HK-2 (cell line): ENCODE measurements at regions not wholly inside any gene's neighbourhood (a gene's known extent, or its start where the extent isn't known, plus 50 kb on each side); places are given as distances from the start of the nearest gene placed in this dataset.
"Not testable (repeated sequence)": the region's sequence is repeated elsewhere in the genome, so short reads cannot be mapped to it uniquely, and the experiment has no call there.

Source experiments
- DNase-seq: peaks from one replicate; pipeline ENCODE4 v3.0.0-alpha.2; 2018; ENCODE audit not compliant: unreplicated experiment

- no peak for DNase-seq
Measured at GRCh38 chr2:134014196-134014960, 239.5 kb upstream of the MGAT5 start.

- no peak for DNase-seq
Measured at GRCh38 chr2:134019871-134020270, 234.0 kb upstream of the MGAT5 start.

- DNase-seq: no peak
Measured at GRCh38 chr2:134020608-134021007, 233.3 kb upstream of the MGAT5 start.

GRCh38 chr2:134021830-134022524 lies 231.9 kb upstream of the MGAT5 start:
- DNase-seq: no peak

GRCh38 chr2:134023854-134024253 lies 230.0 kb upstream of the MGAT5 start:
- DNase-seq: no peak

GRCh38 chr2:134027980-134028379 lies 225.9 kb upstream of the MGAT5 start:
- DNase-seq: no peak

GRCh38 chr2:134029418-134029817 lies 224.5 kb upstream of the MGAT5 start:
- DNase-seq: no peak

GRCh38 chr2:134031539-134031938 lies 222.3 kb upstream of the MGAT5 start:
- DNase-seq: no peak

GRCh38 chr2:134035605-134036370 lies 218.1 kb upstream of the MGAT5 start:
- no peak for DNase-seq

GRCh38 chr2:134039912-134040581 lies 213.8 kb upstream of the MGAT5 start:
- DNase-seq: no peak

GRCh38 chr2:134040626-134041172 lies 213.2 kb upstream of the MGAT5 start:
- DNase-seq: not testable (repeated sequence)

GRCh38 chr2:134041877-134042276 lies 212.0 kb upstream of the MGAT5 start:
- DNase-seq: no peak

- DNase-seq: not testable (repeated sequence)
Measured at GRCh38 chr2:134043028-134043427, 210.8 kb upstream of the MGAT5 start.

GRCh38 chr2:134052173-134052572 lies 201.7 kb upstream of the MGAT5 start:
- no peak for DNase-seq

- DNase-seq: no peak
Measured at GRCh38 chr2:134056173-134056572, 197.7 kb upstream of the MGAT5 start.

GRCh38 chr2:134061066-134061465 lies 192.8 kb upstream of the MGAT5 start:
- DNase-seq: not testable (repeated sequence)

- not testable (repeated sequence) for DNase-seq
Measured at GRCh38 chr2:134062235-134062634, 191.6 kb upstream of the MGAT5 start.

- DNase-seq: not testable (repeated sequence)
Measured at GRCh38 chr2:134063916-134064315, 190.0 kb upstream of the MGAT5 start.

GRCh38 chr2:134070281-134070741 lies 183.6 kb upstream of the MGAT5 start:
- no peak for DNase-seq

GRCh38 chr2:134072341-134072740 lies 181.5 kb upstream of the MGAT5 start:
- no peak for DNase-seq

- DNase-seq: no peak
Measured at GRCh38 chr2:134073023-134073422, 180.8 kb upstream of the MGAT5 start.

GRCh38 chr2:134074619-134075018 lies 179.3 kb upstream of the MGAT5 start:
- no peak for DNase-seq
